Panc1 (cell line): ENCODE measurements at regions not wholly inside any gene's neighbourhood (a gene's known extent, or its start where the extent isn't known, plus 50 kb on each side); places are given as distances from the start of the nearest gene placed in this dataset.

Source experiments
- ATAC-seq: fragments of 200-7000 bp; cut with Tn5 transposase; 2 replicates; pipeline ENCODE4 v1.9.1; 2020; ENCODE audit warnings: mild to moderate bottlenecking, moderate library complexity
- BruUV-seq: library from RNA; stranded (reverse); fragments of 400-500 nt; replicated peaks from 2 replicates; lab custom pipeline; 2021; lab: Mats Ljungman, UMichigan
- CTCF ChIA-PET: fragments of 300-600 bp; sonication (Branson Sonifier 250); formaldehyde crosslinking; loops from one replicate; lab custom pipeline; 2022; ENCODE audit warnings: antibody characterized with exemption; lab: Charles Lee
- POLR2A ChIA-PET: fragments of 300-600 bp; sonication (Branson Sonifier 250); formaldehyde crosslinking; loops from one replicate; lab custom pipeline; 2022; ENCODE audit warnings: antibody characterized with exemption; lab: Charles Lee
- DNase-seq: peaks from one replicate; pipeline ENCODE4 v3.0.0-alpha.2; 2010; ENCODE audit warnings: low read depth, low spot score
- H3K27ac ChIP-seq: 2 replicates; pipeline ENCODE4 v1.5.1; 2011; ENCODE audit warnings: mild to moderate bottlenecking, low read length, inconsistent platforms
- H3K27me3 ChIP-seq: fragments of 200-500 bp; sonication (Bioruptor generic); 2 replicates; pipeline ENCODE4 v1.6.0; 2014; ENCODE audit warnings: low read length, inconsistent platforms; ENCODE audit not compliant: control insufficient read depth, insufficient read depth
- H3K36me3 ChIP-seq: fragments of 200-500 bp; sonication (Bioruptor generic); 2 replicates; pipeline ENCODE4 v1.5.1; 2014; ENCODE audit warnings: inconsistent platforms, mild to moderate bottlenecking, low read length, moderate library complexity; ENCODE audit not compliant: control insufficient read depth, insufficient read depth
- H3K4me1 ChIP-seq: 2 replicates; pipeline ENCODE4 v1.5.1; 2011; ENCODE audit warnings: inconsistent platforms, mild to moderate bottlenecking, low read length, moderate library complexity; ENCODE audit not compliant: control insufficient read depth, insufficient read depth
- H3K4me3 ChIP-seq, 2 experiments: 2 replicates each; pipeline ENCODE4 v1.5.1; 2011 to 2012; ENCODE audit warnings: low read depth in 2 of 2, low read length in 2 of 2, mild to moderate bottlenecking in 2 of 2, inconsistent platforms in 1 of 2, moderate library complexity in 1 of 2
- H3K9me3 ChIP-seq: fragments of 200-500 bp; sonication (Bioruptor generic); 2 replicates; pipeline ENCODE4 v1.5.1; 2014; ENCODE audit warnings: low read depth, mild to moderate bottlenecking, inconsistent platforms, low read length, moderate library complexity; ENCODE audit not compliant: control insufficient read depth, insufficient read depth
- POLR2AphosphoS5 ChIP-seq: IDR thresholded peaks from 2 replicates; pipeline ENCODE4 v1.6.1; 2012; ENCODE audit warnings: mild to moderate bottlenecking, low read depth, low read length, moderate library complexity
- REST ChIP-seq, 2 experiments: IDR thresholded peaks; 2 replicates each; pipeline ENCODE4 v1.6.1; 2011 to 2012; ENCODE audit warnings: low read depth in 2 of 2, control low read depth in 1 of 2, low read length in 1 of 2, mild to moderate bottlenecking in 1 of 2, moderate library complexity in 1 of 2; ENCODE audit not compliant: insufficient read depth in 1 of 2
- SIN3A ChIP-seq: IDR thresholded peaks from 2 replicates; pipeline ENCODE4 v1.6.1; 2012; ENCODE audit warnings: low read depth, mild to moderate bottlenecking, low read length, moderate library complexity, borderline replicate concordance; ENCODE audit not compliant: insufficient read depth
- TCF7L2 ChIP-seq: IDR thresholded peaks from 2 replicates; pipeline ENCODE4 v1.6.1; 2011; ENCODE audit warnings: mild to moderate bottlenecking, low read depth, low read length, inconsistent platforms
- in situ Hi-C: cut with HindIII; loops from 2 replicates; pipeline ENCODE4 v1.10.0; 2016; ENCODE audit warnings: low sequenced_read_pairs, low pct_unique_long_range_greater_than_20kb
- intact Hi-C: fragments of 100-400 bp; cut with micrococcal nuclease; formaldehyde crosslinking; loops from one replicate; pipeline ENCODE4 v1.10.0; 2022; ENCODE audit not compliant: unreplicated experiment
- TF ChIP-seq, protein P1 (sequence below): fragments of 450-650 bp; IDR thresholded peaks from 2 replicates; pipeline ENCODE4 v1.5.1; 2017; ENCODE audit warnings: mild to moderate bottlenecking

DNA sequence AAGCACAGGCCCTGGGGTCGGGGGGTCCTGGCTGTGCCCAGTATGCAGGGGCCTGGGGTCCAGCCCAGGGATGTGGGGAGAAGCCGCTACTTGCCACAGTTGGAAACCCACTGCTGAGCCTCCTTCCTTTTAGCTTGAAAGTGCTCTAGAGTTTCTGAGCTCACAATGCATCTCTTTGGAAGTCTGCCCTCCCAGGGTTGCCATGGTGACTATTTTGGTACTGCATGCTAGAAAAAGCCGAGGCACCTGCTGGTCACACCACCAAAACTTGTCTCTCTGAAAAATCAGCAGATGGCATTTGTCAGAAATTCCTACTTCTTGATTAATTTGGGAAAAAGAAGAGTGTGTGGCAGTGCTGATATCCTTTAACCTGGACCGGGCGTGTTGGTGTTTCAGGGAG is 151.8 kb downstream of the SEC61B start:
- Histone ChIP-seq H3K9me3 (no peaks in the 10 kb centered on the region), H3K27ac (no peak overlapping the region), H3K4me1 (no peaks in the 10 kb centered on the region), H3K27me3 (no peaks in the 10 kb centered on the region), H3K36me3 (no peaks in the 10 kb centered on the region), H3K4me3 (no peak overlapping the region)
- CTCF ChIA-PET = no interaction called here
- ATAC-seq (no peak), DNase-seq (no peak)
- BruUV-seq = no TSS peak
- POLR2A ChIA-PET = no interaction called here
- in situ Hi-C loops (no loop called here), intact Hi-C loops (no loop called here)
- no peak for TF ChIP-seq POLR2AphosphoS5
- TF ChIP-seq REST (IDR thresholded peaks at IDR 0.05; ENCODE audit: insufficient read depth in 1 of 2, low read depth in 2 of 2, low read length in 1 of 2) = no peak
- no peak for TF ChIP-seq SIN3A
- TF ChIP-seq TCF7L2 = no peak
- TF ChIP-seq, protein P1, sequence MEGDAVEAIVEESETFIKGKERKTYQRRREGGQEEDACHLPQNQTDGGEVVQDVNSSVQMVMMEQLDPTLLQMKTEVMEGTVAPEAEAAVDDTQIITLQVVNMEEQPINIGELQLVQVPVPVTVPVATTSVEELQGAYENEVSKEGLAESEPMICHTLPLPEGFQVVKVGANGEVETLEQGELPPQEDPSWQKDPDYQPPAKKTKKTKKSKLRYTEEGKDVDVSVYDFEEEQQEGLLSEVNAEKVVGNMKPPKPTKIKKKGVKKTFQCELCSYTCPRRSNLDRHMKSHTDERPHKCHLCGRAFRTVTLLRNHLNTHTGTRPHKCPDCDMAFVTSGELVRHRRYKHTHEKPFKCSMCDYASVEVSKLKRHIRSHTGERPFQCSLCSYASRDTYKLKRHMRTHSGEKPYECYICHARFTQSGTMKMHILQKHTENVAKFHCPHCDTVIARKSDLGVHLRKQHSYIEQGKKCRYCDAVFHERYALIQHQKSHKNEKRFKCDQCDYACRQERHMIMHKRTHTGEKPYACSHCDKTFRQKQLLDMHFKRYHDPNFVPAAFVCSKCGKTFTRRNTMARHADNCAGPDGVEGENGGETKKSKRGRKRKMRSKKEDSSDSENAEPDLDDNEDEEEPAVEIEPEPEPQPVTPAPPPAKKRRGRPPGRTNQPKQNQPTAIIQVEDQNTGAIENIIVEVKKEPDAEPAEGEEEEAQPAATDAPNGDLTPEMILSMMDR = no peak

DNA sequence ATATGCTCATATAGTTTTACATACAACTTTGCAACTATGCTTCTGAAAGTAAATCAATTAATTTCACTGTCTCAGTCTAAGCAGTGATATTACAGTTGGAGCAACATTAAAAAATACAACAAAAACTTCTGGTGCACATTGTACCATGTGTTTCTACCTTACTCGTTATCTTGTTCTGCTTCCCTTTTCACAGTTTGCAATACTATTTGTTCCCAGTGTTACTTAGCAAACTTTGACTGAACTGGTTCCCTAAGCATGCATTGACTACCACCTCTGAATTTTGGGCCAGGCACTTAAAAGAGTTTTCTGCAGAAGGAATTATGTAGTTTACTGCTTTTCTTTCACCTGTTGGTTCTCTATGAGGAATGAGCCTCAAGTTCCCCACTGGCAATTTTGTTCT is 152.7 kb downstream of the SEC61B start:
- in situ Hi-C loops (no loop called here), intact Hi-C loops (no loop called here)
- Histone ChIP-seq H3K4me3 (no peak overlapping the region), H3K36me3 (no peaks in the 10 kb centered on the region), H3K9me3 (no peaks in the 10 kb centered on the region), H3K4me1 (no peaks in the 10 kb centered on the region), H3K27me3 (no peaks in the 10 kb centered on the region), H3K27ac (no peak overlapping the region)
- no TSS peak for BruUV-seq
- no peak for DNase-seq
- TF ChIP-seq SIN3A = no peak
- TF ChIP-seq POLR2AphosphoS5 = no peak
- no peak for TF ChIP-seq TCF7L2
- TF ChIP-seq REST (IDR thresholded peaks at IDR 0.05; ENCODE audit: insufficient read depth in 1 of 2, low read depth in 2 of 2, low read length in 1 of 2) = no peak
- TF ChIP-seq, protein P1 = no peak
- POLR2A ChIA-PET = no interaction called here
- no peak for ATAC-seq
- CTCF ChIA-PET = no interaction called here
